ENCODE measurements at regions not wholly inside any gene's neighbourhood (a gene's known extent, or its start where the extent isn't known, plus 50 kb on each side); places are given as distances from the start of the nearest gene placed in this dataset.

DNA sequence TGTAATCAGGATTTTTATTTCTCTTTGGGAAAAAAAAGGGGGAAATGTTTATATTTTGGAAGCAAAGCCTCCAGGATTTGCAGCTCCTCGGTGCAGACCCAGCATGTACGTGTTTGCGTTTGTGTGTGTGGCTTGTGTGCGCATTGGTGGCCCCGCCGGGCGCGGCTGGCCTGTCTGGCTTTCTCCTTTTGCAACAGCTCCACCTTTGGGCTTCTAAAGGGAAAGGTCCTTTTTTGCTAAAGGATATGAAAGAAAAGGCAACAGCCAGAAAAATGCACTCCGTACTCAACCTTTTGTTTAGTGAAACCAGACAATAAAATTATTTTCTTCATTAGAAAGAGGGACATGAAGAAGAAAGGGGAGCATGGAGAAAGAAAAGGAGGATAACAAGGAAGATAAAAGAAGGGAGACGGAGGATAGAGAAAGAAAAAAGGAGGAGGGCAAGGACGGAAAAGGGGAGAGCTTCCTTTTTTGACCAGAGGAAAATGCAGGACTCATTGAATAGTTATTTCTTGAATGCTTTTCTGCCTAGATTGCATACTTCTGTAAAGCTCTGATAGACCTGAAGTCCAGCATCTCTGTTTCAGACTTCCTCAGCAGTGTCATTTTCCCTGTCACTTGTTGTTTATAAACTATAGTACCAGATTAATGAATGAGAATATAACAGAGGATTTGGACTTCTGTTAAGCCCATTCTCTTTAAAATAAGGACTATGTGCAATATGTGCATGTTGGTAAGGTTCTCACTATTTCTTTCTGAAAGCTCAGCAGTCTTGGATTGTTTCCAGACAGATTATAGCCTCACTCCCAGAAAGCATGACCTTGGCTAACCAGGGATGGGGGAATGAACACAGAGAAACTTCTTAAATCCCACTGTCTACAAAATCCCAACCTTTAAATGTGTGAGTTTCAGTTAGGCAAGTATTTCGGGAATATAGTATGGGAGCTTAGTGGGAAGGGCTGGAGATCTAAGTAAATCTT, 563.1 kb upstream of the PIK3C3 start:
- no peak for TF ChIP-seq EZH2phosphoT487 (IDR thresholded peaks at IDR 0.05; ENCODE audit: borderline replicate concordance, low read depth, low read length)
- TF ChIP-seq, protein P1, sequence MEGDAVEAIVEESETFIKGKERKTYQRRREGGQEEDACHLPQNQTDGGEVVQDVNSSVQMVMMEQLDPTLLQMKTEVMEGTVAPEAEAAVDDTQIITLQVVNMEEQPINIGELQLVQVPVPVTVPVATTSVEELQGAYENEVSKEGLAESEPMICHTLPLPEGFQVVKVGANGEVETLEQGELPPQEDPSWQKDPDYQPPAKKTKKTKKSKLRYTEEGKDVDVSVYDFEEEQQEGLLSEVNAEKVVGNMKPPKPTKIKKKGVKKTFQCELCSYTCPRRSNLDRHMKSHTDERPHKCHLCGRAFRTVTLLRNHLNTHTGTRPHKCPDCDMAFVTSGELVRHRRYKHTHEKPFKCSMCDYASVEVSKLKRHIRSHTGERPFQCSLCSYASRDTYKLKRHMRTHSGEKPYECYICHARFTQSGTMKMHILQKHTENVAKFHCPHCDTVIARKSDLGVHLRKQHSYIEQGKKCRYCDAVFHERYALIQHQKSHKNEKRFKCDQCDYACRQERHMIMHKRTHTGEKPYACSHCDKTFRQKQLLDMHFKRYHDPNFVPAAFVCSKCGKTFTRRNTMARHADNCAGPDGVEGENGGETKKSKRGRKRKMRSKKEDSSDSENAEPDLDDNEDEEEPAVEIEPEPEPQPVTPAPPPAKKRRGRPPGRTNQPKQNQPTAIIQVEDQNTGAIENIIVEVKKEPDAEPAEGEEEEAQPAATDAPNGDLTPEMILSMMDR (conservative IDR thresholded peaks at IDR 0.05; ENCODE audit: low read length): 0 out of 2 replicates have a peak, but pooled peaks have one; percentile 22
- no peak overlapping the region for H2AFZ ChIP-seq (ENCODE audit: low read length)
- ChIA-PET POLR2A (no interaction called here), CTCF (ENCODE audit: unreplicated experiment) (no interaction called here)
- H3K4me1 ChIP-seq (ENCODE audit: insufficient read depth, low read length, poor library complexity, severe bottlenecking): no peaks in the 10 kb centered on the region
- H3K9me3 ChIP-seq (ENCODE audit: low read length): no peaks in the 10 kb centered on the region
- H3K4me3 ChIP-seq (ENCODE audit: low read depth, low read length, poor library complexity, severe bottlenecking): no peak overlapping the region
- no peaks in the 10 kb centered on the region for H3K9me2 ChIP-seq (ENCODE audit: insufficient read depth, low read length)
- no peaks in the 10 kb centered on the region for H3K79me2 ChIP-seq (ENCODE audit: insufficient read depth, low read depth, low read length)
- no peaks in the 10 kb centered on the region for H3K36me3 ChIP-seq (ENCODE audit: insufficient read depth, low read length)
- no peak for DNase-seq (ENCODE audit: low spot score)
- intact Hi-C loops (cut with micrococcal nuclease; ENCODE audit: unreplicated experiment): no loop called here
- no peaks in the 10 kb centered on the region for H4K20me1 ChIP-seq (ENCODE audit: insufficient read depth, low read length)
- H3K4me2 ChIP-seq (ENCODE audit: low read length): no peak overlapping the region
- BruUV-seq (replicated peaks): no TSS peak
- no peak overlapping the region for H3K27ac ChIP-seq (ENCODE audit: low read depth, low read length, poor library complexity, severe bottlenecking)

DNA sequence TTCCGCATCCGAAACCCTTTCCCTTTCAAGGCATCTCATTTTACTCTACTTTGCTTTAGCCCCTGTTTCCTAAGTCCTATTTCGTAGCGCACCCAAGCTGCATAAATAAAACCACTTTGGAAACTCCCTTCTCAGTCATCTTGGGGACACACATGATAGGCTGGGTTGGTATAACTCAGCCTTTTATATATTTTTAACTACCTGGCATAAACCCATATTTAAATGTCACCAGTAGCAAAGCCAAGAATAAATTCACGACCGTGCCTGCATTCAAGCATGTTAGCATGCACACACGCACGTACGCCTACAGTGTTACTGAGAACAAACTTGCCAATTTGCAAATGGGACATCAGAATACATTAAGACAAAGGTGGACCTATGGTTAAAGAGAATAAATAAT, 564.7 kb upstream of the PIK3C3 start:
- H3K27ac ChIP-seq (ENCODE audit: low read depth, low read length, poor library complexity, severe bottlenecking): no peak overlapping the region
- CTCF ChIA-PET (ENCODE audit: unreplicated experiment): no interaction called here

More for the DNA sequence above, 564.7 kb upstream of the PIK3C3 start:
- TF ChIP-seq, protein P1 (conservative IDR thresholded peaks at IDR 0.05; ENCODE audit: low read length): no peak
- no peak for TF ChIP-seq EZH2phosphoT487 (IDR thresholded peaks at IDR 0.05; ENCODE audit: borderline replicate concordance, low read depth, low read length)
- no peak overlapping the region for H3K4me2 ChIP-seq (ENCODE audit: low read length)
- no peaks in the 10 kb centered on the region for H3K9me3 ChIP-seq (ENCODE audit: low read length)
- no peaks in the 10 kb centered on the region for H3K36me3 ChIP-seq (ENCODE audit: insufficient read depth, low read length)
- H3K4me1 ChIP-seq (ENCODE audit: insufficient read depth, low read length, poor library complexity, severe bottlenecking): no peaks in the 10 kb centered on the region
- H3K4me3 ChIP-seq (ENCODE audit: low read depth, low read length, poor library complexity, severe bottlenecking): no peak overlapping the region
- H3K79me2 ChIP-seq (ENCODE audit: insufficient read depth, low read depth, low read length): no peaks in the 10 kb centered on the region
- no peak overlapping the region for H2AFZ ChIP-seq (ENCODE audit: low read length)
- no peaks in the 10 kb centered on the region for H3K9me2 ChIP-seq (ENCODE audit: insufficient read depth, low read length)
- POLR2A ChIA-PET: no interaction called here
- H4K20me1 ChIP-seq (ENCODE audit: insufficient read depth, low read length): no peaks in the 10 kb centered on the region
- DNase-seq (ENCODE audit: low spot score): no peak
- intact Hi-C loops (cut with micrococcal nuclease; ENCODE audit: unreplicated experiment): no loop called here
- no TSS peak for BruUV-seq (replicated peaks)
